Ureter (tissue), 1 donor: ENCODE measurements at regions not wholly inside any gene's neighbourhood (a gene's known extent, or its start where the extent isn't known, plus 50 kb on each side); places are given as distances from the start of the nearest gene placed in this dataset.
"Not testable (repeated sequence)": the region's sequence is repeated elsewhere in the genome, so short reads cannot be mapped to it uniquely, and the experiment has no call there.

Experiments
- DNase-seq: peaks from one replicate; pipeline ENCODE4 v3.0.0-alpha.2; 2020; ENCODE audit warnings: low spot score
- donor health status: DM: yes; HTN: yes; CAD: no.

- DNase-seq, result no peak
These were observed 972.1 kb downstream of the C4orf33 start for GRCh38 chr4:130068072-130068471.

- no peak for DNase-seq
These were observed 975.8 kb downstream of the C4orf33 start for GRCh38 chr4:130071746-130072145.

- DNase-seq, result no peak
These were observed 977.3 kb downstream of the C4orf33 start for GRCh38 chr4:130073145-130073790.

GRCh38 chr4:130074096-130074495 is 978.1 kb downstream of the C4orf33 start:
- no peak for DNase-seq

- DNase-seq, result no peak
These were observed 981.3 kb downstream of the C4orf33 start for GRCh38 chr4:130077275-130077674.

GRCh38 chr4:130079027-130079426 is 983.1 kb downstream of the C4orf33 start:
- not testable (repeated sequence) for DNase-seq

GRCh38 chr4:130080872-130081451 is 985.0 kb downstream of the C4orf33 start:
- DNase-seq, result no peak

GRCh38 chr4:130090427-130090826 is 994.5 kb downstream of the C4orf33 start:
- no peak for DNase-seq

GRCh38 chr4:130092187-130093015 is 996.4 kb downstream of the C4orf33 start:
- DNase-seq, result no peak

GRCh38 chr4:130099105-130099504 is 1003.2 kb downstream of the C4orf33 start:
- DNase-seq, result no peak

GRCh38 chr4:130110189-130110588 is 1014.2 kb downstream of the C4orf33 start:
- DNase-seq, result no peak

- DNase-seq, result no peak
These were observed 1014.8 kb downstream of the C4orf33 start for GRCh38 chr4:130110770-130111169.

- no peak for DNase-seq
These were observed 1028.1 kb downstream of the C4orf33 start for GRCh38 chr4:130124066-130124465.

GRCh38 chr4:130125467-130125866 is 1029.5 kb downstream of the C4orf33 start:
- DNase-seq, result no peak

GRCh38 chr4:130127297-130127696 is 1031.3 kb downstream of the C4orf33 start:
- no peak for DNase-seq

- DNase-seq, result no peak
These were observed 1035.6 kb downstream of the C4orf33 start for GRCh38 chr4:130131536-130131935.

GRCh38 chr4:130141651-130142050 is 1045.7 kb downstream of the C4orf33 start:
- DNase-seq, result no peak

GRCh38 chr4:130143656-130144055 is 1047.7 kb downstream of the C4orf33 start:
- DNase-seq, result no peak

- no peak for DNase-seq
These were observed 1050.8 kb downstream of the C4orf33 start for GRCh38 chr4:130146773-130147172.

- no peak for DNase-seq
These were observed 1051.7 kb downstream of the C4orf33 start for GRCh38 chr4:130147641-130148040.

- no peak for DNase-seq
These were observed 1058.9 kb downstream of the C4orf33 start for GRCh38 chr4:130154901-130155300.

GRCh38 chr4:130163701-130164100 is 1067.7 kb downstream of the C4orf33 start:
- DNase-seq, result no peak

GRCh38 chr4:130165381-130165780 is 1069.4 kb downstream of the C4orf33 start:
- DNase-seq, result no peak
